Hepatocyte (in vitro differentiated cells): ENCODE measurements at regions not wholly inside any gene's neighbourhood (a gene's known extent, or its start where the extent isn't known, plus 50 kb on each side); places are given as distances from the start of the nearest gene placed in this dataset.

Source experiments
- CTCF ChIP-seq: fragments of 200-600 bp; sonication (generic); IDR thresholded peaks from 2 replicates; pipeline ENCODE4 v1.5.1; 2016; ENCODE audit warnings: antibody characterized with exemption, mild to moderate bottlenecking; ENCODE audit not compliant: poor library complexity
- EZH2 ChIP-seq: fragments of 200-600 bp; sonication (generic); IDR thresholded peaks from 2 replicates; pipeline ENCODE4 v1.6.1; 2016; ENCODE audit warnings: antibody characterized with exemption, mild to moderate bottlenecking, borderline replicate concordance

- TF ChIP-seq CTCF (no peak), EZH2 (no peak)
Measured at GRCh38 chr11:30106222-30107181, 89.7 kb upstream of the KCNA4 start.
